DMS53 (cell line): ENCODE measurements at regions not wholly inside any gene's neighbourhood (a gene's known extent, or its start where the extent isn't known, plus 50 kb on each side); places are given as distances from the start of the nearest gene placed in this dataset.

ENCODE experiments used
- DNase-seq: peaks from one replicate; lab custom pipeline; 2025; lab: John Stamatoyannopoulos, UW

GRCh38 chr12:70154960-70155589 is 88.2 kb upstream of the CNOT2 start:
- DNase-seq = peak; percentile 65

GRCh38 chr12:70157099-70157498 is 86.1 kb upstream of the CNOT2 start:
- DNase-seq = no peak

- no peak for DNase-seq
Observed at GRCh38 chr12:70165450-70165849, 77.8 kb upstream of the CNOT2 start.

GRCh38 chr12:70176290-70176689 is 66.9 kb upstream of the CNOT2 start:
- no peak for DNase-seq

DNA sequence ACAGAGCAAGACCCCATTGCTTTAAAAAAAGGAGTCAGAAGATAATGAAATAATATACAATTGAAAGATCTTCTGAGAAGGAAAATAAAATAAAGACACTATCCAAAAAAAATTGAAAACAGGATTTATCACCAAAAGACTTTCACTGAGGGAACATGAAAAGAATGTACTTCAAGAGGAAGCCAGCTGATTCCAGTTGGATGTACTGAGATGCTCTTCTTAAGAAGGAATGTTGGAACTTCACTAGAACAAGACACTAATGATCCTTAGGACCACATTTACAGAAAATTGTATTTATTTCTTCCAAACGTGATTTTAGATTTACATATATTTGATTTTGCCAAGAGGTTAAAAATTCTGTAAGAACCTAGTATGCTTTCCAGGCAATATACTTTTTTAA is 65.6 kb upstream of the CNOT2 start:
- DNase-seq = no peak

- DNase-seq = peak; percentile 27
Observed at GRCh38 chr12:70178038-70178437, 65.2 kb upstream of the CNOT2 start.

DNA sequence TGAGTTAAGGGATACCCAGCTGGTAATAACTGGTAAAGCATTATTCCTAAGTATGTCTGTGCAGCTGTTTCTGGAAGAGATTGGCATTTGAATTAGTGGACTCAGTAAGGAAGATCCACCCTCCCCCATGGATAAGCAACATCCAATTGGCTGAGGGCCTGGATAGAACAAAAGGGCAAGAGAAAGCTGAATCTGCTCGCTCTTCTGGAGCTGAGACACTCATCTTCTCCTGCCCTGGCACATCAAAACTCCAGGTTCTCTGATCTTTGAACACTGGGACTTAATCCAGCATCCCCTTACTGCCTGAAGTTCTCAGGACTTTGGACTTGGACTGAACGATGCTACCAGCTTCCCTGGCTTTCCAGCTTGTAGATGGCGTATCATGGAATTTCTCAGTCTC is 63.1 kb upstream of the CNOT2 start:
- DNase-seq = no peak

- no peak for DNase-seq
Observed at GRCh38 chr12:70185301-70185700, 57.9 kb upstream of the CNOT2 start.

DNA sequence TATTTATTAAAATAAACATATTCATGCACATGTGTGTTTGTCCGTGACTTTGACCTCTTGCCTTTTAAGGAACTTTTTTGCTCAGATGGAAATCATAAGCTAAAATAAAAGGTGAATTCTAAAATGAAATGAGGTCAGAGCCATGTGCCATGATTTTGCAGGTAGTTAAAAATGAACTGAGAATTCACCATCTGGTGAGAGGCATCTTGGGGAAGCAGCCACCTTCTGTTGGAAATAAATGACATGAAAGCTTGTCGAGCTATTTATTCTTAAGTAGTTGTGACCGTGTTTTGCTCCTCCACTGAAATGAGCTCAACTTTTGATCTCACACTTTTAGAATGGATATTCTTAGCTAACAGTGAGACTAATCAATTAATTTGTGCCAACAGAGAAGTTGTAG is 56.8 kb upstream of the CNOT2 start:
- DNase-seq = no peak

- no peak for DNase-seq
Observed at GRCh38 chr12:70190262-70191010, 52.8 kb upstream of the CNOT2 start.
